Astrocyte of the spinal cord (primary cell): ENCODE measurements at regions not wholly inside any gene's neighbourhood (a gene's known extent, or its start where the extent isn't known, plus 50 kb on each side); places are given as distances from the start of the nearest gene placed in this dataset.
A peak's percentile ranks its signal among the peaks of the same experiment; 100 is the strongest.

Experiments used
- DNase-seq: peaks from one replicate; pipeline ENCODE4 v3.0.0; 2011; ENCODE audit warnings: low read depth, low spot score
- H3K4me3 ChIP-seq: 2 replicates; pipeline ENCODE4 v1.5.1; 2011; ENCODE audit warnings: low read depth, mild to moderate bottlenecking, low read length, moderate library complexity
- CTCF ChIP-seq: IDR thresholded peaks from 2 replicates; pipeline ENCODE4 v1.5.1; 2012; ENCODE audit warnings: low read depth, mild to moderate bottlenecking, low read length, inconsistent platforms
- in situ Hi-C: cut with HindIII; loops from 2 replicates; pipeline ENCODE4 v1.10.0; 2017; ENCODE audit warnings: low sequenced_read_pairs

- no peak overlapping the region for H3K4me3 ChIP-seq
- no peak for TF ChIP-seq CTCF
- in situ Hi-C loops: no loop called here
- no peak for DNase-seq
Measured at GRCh38 chr2:145207884-145208283, 688.0 kb upstream of the ZEB2 start.

DNA sequence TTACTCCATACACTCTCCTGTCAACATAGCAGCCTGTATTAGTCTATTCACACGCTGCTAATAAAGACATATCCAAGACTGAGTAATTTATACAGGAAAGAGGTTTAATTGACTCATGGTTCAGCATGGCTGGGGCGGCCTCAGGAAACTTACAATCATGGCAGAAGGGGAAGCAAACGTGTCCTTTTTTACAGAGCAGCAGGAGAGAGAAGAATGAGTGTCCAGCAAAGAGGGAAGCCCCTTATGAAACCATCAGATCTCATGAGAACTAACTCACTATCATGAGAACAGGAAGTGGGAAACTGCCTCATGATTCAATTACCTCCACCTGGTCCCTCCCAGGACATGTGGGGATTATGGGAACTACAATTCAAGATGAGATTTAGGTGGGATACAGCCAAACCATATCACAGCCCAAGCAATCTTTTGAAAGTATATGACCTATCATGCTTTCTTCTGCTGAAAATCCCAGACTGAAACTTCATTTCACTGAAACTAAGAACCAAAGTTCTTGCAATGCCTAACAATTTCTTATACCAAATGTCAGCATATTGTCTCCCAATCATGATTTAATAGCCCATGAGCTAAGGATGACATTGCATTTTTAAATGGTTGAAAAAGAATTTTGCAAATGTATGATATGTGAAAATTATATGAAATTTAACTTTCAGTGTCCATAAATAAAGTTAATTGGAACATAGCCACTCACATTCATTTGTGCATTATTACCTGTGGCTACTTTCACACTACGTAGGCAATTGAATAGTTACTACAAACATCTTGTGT, 686.8 kb upstream of the ZEB2 start:
- no peak for DNase-seq
- TF ChIP-seq CTCF: no peak
- in situ Hi-C loops: no loop called here
- no peak overlapping the region for H3K4me3 ChIP-seq

DNA sequence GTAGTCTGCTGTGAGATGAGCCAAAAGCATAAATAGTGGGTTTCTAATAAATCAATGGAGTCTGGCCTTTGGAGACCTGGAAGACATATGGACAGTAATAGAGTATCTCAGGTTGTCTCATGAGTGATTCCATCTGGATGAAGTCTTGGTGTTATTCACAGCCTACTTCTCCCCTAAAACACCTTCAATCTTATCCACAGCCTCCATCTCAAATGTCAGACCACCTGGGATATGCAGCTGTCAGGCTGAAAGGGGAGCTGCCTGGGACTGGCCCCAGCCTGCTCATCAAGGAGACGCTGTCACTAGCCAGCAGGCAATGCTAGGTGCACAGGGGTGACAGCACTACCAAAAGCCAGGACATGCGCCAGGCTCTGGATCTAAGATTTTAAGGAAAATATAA, 684.0 kb upstream of the ZEB2 start:
- no peak overlapping the region for H3K4me3 ChIP-seq
- no peak for TF ChIP-seq CTCF
- in situ Hi-C loops: no loop called here
- no peak for DNase-seq

DNA sequence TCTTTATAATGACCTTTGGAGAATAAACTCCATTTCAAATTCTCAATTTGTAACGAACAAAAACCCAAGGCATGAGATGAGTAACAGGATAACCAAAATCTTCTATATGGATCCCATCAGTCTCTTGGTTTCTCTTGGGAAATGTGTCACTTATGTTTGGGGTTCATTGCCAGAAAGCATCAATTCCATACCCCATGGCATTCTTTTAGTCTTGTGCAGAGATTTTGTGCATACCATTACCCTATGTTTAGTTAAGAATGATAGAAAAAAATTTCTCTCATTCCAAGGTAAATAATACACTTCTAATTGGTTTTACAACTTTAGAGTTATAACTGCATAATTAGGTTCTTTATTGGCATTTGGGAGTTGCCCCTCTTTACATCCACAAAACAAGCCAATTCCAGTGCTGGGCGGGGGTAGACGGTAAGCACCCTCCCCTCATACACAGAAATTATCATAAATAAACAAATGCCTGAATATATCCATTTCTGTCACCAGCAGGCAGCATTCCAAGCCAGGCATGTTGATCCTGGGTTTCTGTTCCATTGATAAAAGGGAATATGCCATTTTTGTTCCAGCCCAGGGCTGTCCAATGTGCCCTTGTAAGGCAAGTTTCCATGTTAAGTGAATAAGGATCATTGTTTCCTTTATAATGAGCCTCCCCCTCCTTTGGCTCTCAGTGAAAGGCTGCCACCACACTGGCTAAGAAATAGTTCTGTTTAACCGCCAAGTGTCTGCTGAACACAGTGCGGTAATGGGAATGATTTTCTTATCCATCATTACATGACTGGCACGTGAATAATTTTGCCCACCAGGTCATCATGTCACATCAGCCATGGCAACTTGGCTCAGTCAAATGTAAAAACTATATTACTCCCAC, 680.1 kb upstream of the ZEB2 start:
- H3K4me3 ChIP-seq: no peak overlapping the region
- TF ChIP-seq CTCF: no peak
- peak; percentile 27 for DNase-seq
- in situ Hi-C loops: no loop called here

DNA sequence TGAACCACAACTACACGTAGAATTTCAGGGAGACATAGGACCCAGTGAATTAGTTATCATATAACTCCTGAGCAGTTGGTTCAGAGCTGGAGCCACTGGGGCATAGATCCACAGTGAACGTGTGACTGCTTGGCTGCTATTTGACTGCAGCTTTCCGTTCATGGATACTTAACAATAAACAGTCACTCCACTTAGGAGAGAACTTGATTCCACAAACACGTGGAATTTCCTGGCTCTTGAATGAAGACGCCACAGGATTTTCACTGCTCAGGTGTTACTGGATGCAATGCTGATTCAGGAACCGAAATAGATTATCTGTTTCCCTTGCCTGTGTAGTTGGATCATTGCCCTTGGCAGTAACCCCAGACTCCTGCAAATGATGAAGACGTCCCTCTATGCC, 679.1 kb upstream of the ZEB2 start:
- in situ Hi-C loops: no loop called here
- no peak for DNase-seq
- no peak for TF ChIP-seq CTCF
- no peak overlapping the region for H3K4me3 ChIP-seq

- DNase-seq: no peak
- no peak for TF ChIP-seq CTCF
- H3K4me3 ChIP-seq: no peak overlapping the region
- in situ Hi-C loops: no loop called here
Measured at GRCh38 chr2:145198555-145198954, 678.6 kb upstream of the ZEB2 start.
